Upper lobe of left lung (tissue), 6 donors: ENCODE measurements at regions not wholly inside any gene's neighbourhood (a gene's known extent, or its start where the extent isn't known, plus 50 kb on each side); places are given as distances from the start of the nearest gene placed in this dataset.

Source experiments
- ATAC-seq, 2 donors: fragments of 200-7000 bp; cut with Tn5 transposase; one replicate each; pipeline ENCODE4 v1.9.1; 2022; ENCODE audit warnings: mild to moderate bottlenecking in 2 of 2, moderate library complexity in 2 of 2; ENCODE audit not compliant: low FRiP score in 2 of 2
- DNase-seq, 2 donors: peaks; one replicate each; pipeline ENCODE4 v3.0.0-alpha.2; 2019 to 2020
- H3K27ac ChIP-seq, 4 donors: fragments of 200-600 bp; sonication (generic); one replicate each; pipeline ENCODE4 v1.5.1; 2016 to 2019
- H3K27me3 ChIP-seq, 4 donors: fragments of 200-600 bp; sonication (generic); one replicate each; pipeline ENCODE4 v1.5.1; 2017 to 2019
- H3K36me3 ChIP-seq, 4 donors: fragments of 200-600 bp; sonication (generic); one replicate each; pipeline ENCODE4 v1.5.1; 2016 to 2019
- H3K4me1 ChIP-seq, 4 donors: fragments of 200-600 bp; sonication (generic); one replicate each; pipeline ENCODE4 v1.5.1; 2018 to 2019
- H3K4me3 ChIP-seq, 4 donors: fragments of 200-600 bp; sonication (generic); one replicate each; pipeline ENCODE4 v1.5.1; 2017 to 2019; ENCODE audit warnings: mild to moderate bottlenecking in 2 of 4, moderate library complexity in 1 of 4
- H3K9me3 ChIP-seq, 4 donors: fragments of 200-600 bp; sonication (generic); one replicate each; pipeline ENCODE4 v1.5.1; 2018 to 2019
- CTCF ChIP-seq, 6 experiments: fragments of 450-650 bp in 4 of 6; fragments of 200-600 bp in 2 of 6; sonication (generic) in 2 of 6; IDR thresholded peaks; one replicate each; pipeline ENCODE4 v1.5.1; 2016 to 2019; ENCODE audit warnings: antibody characterized with exemption in 6 of 6
- EP300 ChIP-seq, 4 donors: sonication (generic); formaldehyde crosslinking; IDR thresholded peaks; one replicate each; pipeline ENCODE4 v1.5.1; 2017; ENCODE audit warnings: antibody characterized with exemption in 4 of 4, control low read depth in 2 of 4
- POLR2A ChIP-seq, 4 donors: fragments of 450-650 bp; IDR thresholded peaks; one replicate each; pipeline ENCODE4 v1.5.1; 2016 to 2017; ENCODE audit warnings: antibody characterized with exemption in 4 of 4, mild to moderate bottlenecking in 2 of 4
- POLR2AphosphoS5 ChIP-seq, 2 donors: sonication (generic); formaldehyde crosslinking; IDR thresholded peaks; one replicate each; pipeline ENCODE4 v1.5.1; 2017; ENCODE audit warnings: antibody characterized with exemption in 2 of 2
- WGBS, 2 donors: methylation state at CpG; one replicate each; pipeline ENCODE4 v1.1.5; 2017 to 2018; 5-methylcytosine and 5-hydroxymethylcytosine counted together
- donor health status: DM: no; HTN: no; CAD: no; lungs with moderate emphysema.
- donor health status: DM: no; HTN: yes; CAD: no; lungs with severe emphysema.

GRCh38 chr7:118011652-118012051 lies 138.4 kb upstream of the CTTNBP2 start:
- no peaks in the 10 kb centered on the region for H3K4me1 ChIP-seq
- TF ChIP-seq POLR2AphosphoS5 (IDR thresholded peaks at IDR 0.05), result no peak
- no peak overlapping the region for H3K4me3 ChIP-seq
- no peaks in the 10 kb centered on the region for H3K36me3 ChIP-seq
- DNase-seq, result no peak
- no peaks in the 10 kb centered on the region for H3K9me3 ChIP-seq
- ATAC-seq, result no peak
- 91% methylated on average over 3 of the region's 3 CpGs for WGBS, 2 donors
- H3K27me3 ChIP-seq, result no peaks in the 10 kb centered on the region
- H3K27ac ChIP-seq, result no peak overlapping the region

- DNase-seq (no peak), ATAC-seq (no peak)
- 95 to 100% methylated on average over 2 of the region's 2 CpGs for WGBS, 2 donors
- TF ChIP-seq POLR2A (IDR thresholded peaks at IDR 0.05), result no peak
- no peak for TF ChIP-seq CTCF (IDR thresholded peaks at IDR 0.05)
- TF ChIP-seq EP300 (IDR thresholded peaks at IDR 0.05), result no peak
- TF ChIP-seq POLR2AphosphoS5 (IDR thresholded peaks at IDR 0.05), result no peak
- H3K4me3 ChIP-seq, result no peak overlapping the region
- H3K4me1 ChIP-seq, result no peaks in the 10 kb centered on the region
- no peaks in the 10 kb centered on the region for H3K36me3 ChIP-seq
- no peaks in the 10 kb centered on the region for H3K9me3 ChIP-seq
- no peak overlapping the region for H3K27ac ChIP-seq
- no peaks in the 10 kb centered on the region for H3K27me3 ChIP-seq
Measured at GRCh38 chr7:118013252-118014010, 140.2 kb upstream of the CTTNBP2 start.

GRCh38 chr7:118022546-118022945 lies 149.3 kb upstream of the CTTNBP2 start:
- WGBS, 2 donors, result 63 to 73% methylated on average over 2 of the region's 2 CpGs
- TF ChIP-seq EP300 (IDR thresholded peaks at IDR 0.05) (no peak), POLR2AphosphoS5 (IDR thresholded peaks at IDR 0.05) (no peak), POLR2A (IDR thresholded peaks at IDR 0.05) (no peak), CTCF (IDR thresholded peaks at IDR 0.05) (no peak)
- Histone ChIP-seq H3K36me3 (no peaks in the 10 kb centered on the region), H3K27me3 (no peaks in the 10 kb centered on the region), H3K27ac (no peak overlapping the region), H3K4me1 (no peaks in the 10 kb centered on the region), H3K4me3 (no peak overlapping the region), H3K9me3 (no peaks in the 10 kb centered on the region)
- DNase-seq (no peak), ATAC-seq (no peak)

- TF ChIP-seq EP300 (IDR thresholded peaks at IDR 0.05) (no peak), POLR2AphosphoS5 (IDR thresholded peaks at IDR 0.05) (no peak), POLR2A (IDR thresholded peaks at IDR 0.05) (no peak), CTCF (IDR thresholded peaks at IDR 0.05) (no peak)
- H3K9me3 ChIP-seq, result no peaks in the 10 kb centered on the region
- H3K36me3 ChIP-seq, result no peaks in the 10 kb centered on the region
- DNase-seq, result no peak
- ATAC-seq, result no peak
- H3K27ac ChIP-seq, result no peak overlapping the region
- H3K4me1 ChIP-seq, result no peaks in the 10 kb centered on the region
- 80 to 82% methylated on average over 2 of the region's 2 CpGs for WGBS, 2 donors
- H3K27me3 ChIP-seq, result no peaks in the 10 kb centered on the region
- no peak overlapping the region for H3K4me3 ChIP-seq
Measured at GRCh38 chr7:118026791-118027190, 153.6 kb upstream of the CTTNBP2 start.

- Histone ChIP-seq H3K36me3 (no peaks in the 10 kb centered on the region), H3K27ac (no peak overlapping the region)
- 87 to 95% methylated on average over 5 of the region's 5 CpGs for WGBS, 2 donors
Measured at GRCh38 chr7:118028226-118028625, 155.0 kb upstream of the CTTNBP2 start.

More at GRCh38 chr7:118028226-118028625, 155.0 kb upstream of the CTTNBP2 start:
- H3K9me3 ChIP-seq, result no peaks in the 10 kb centered on the region
- H3K4me3 ChIP-seq, result no peak overlapping the region
- no peaks in the 10 kb centered on the region for H3K4me1 ChIP-seq
- ATAC-seq (no peak), DNase-seq (no peak)
- TF ChIP-seq POLR2AphosphoS5 (IDR thresholded peaks at IDR 0.05), result no peak
- TF ChIP-seq POLR2A (IDR thresholded peaks at IDR 0.05), result no peak
- TF ChIP-seq CTCF (IDR thresholded peaks at IDR 0.05), result no peak
- no peak for TF ChIP-seq EP300 (IDR thresholded peaks at IDR 0.05)
- no peaks in the 10 kb centered on the region for H3K27me3 ChIP-seq
